A673 (cell line): ENCODE measurements at regions not wholly inside any gene's neighbourhood (a gene's known extent, or its start where the extent isn't known, plus 50 kb on each side); places are given as distances from the start of the nearest gene placed in this dataset.

Experiments
- BruUV-seq: library from RNA; stranded (reverse); fragments of 400-500 nt; replicated peaks from 2 replicates; lab custom pipeline; 2021; lab: Mats Ljungman, UMichigan
- CTCF ChIA-PET: fragments of 300-600 bp; sonication (Branson Sonifier 250); formaldehyde crosslinking; loops from one replicate; lab custom pipeline; 2022; ENCODE audit warnings: antibody characterized with exemption; lab: Charles Lee
- POLR2A ChIA-PET: fragments of 300-600 bp; sonication (Branson Sonifier 250); formaldehyde crosslinking; loops from one replicate; lab custom pipeline; 2022; ENCODE audit warnings: antibody characterized with exemption; ENCODE audit not compliant: low non-redundant PET; lab: Charles Lee
- DNase-seq: peaks from one replicate; pipeline ENCODE4 v3.0.0-alpha.2; 2015; ENCODE audit warnings: low spot score
- H3K27ac ChIP-seq: fragments of 200-600 bp; sonication (generic); 2 replicates; pipeline ENCODE4 v1.5.1; 2016; ENCODE audit warnings: mixed run types, low read depth, mild to moderate bottlenecking, mixed read lengths, antibody characterized with exemption, low read length; ENCODE audit not compliant: poor library complexity, severe bottlenecking
- H3K27me3 ChIP-seq: fragments of 200-600 bp; sonication (generic); replicated peaks from 2 replicates; pipeline ENCODE4 v1.6.1; 2017; ENCODE audit warnings: mixed run types, low read depth, mild to moderate bottlenecking, mixed read lengths, antibody characterized with exemption, low read length; ENCODE audit not compliant: insufficient read depth, poor library complexity
- H3K36me3 ChIP-seq: fragments of 200-600 bp; sonication (generic); 2 replicates; pipeline ENCODE4 v1.6.1; 2016; ENCODE audit warnings: mixed run types, mild to moderate bottlenecking, mixed read lengths, antibody characterized with exemption, low read length; ENCODE audit not compliant: insufficient read depth, poor library complexity, severe bottlenecking
- H3K4me1 ChIP-seq: fragments of 200-600 bp; sonication (generic); 2 replicates; pipeline ENCODE4 v1.6.1; 2017; ENCODE audit warnings: mixed run types, mild to moderate bottlenecking, mixed read lengths, antibody characterized with exemption, low read length; ENCODE audit not compliant: insufficient read depth, poor library complexity, severe bottlenecking
- H3K4me3 ChIP-seq: fragments of 200-600 bp; sonication (generic); 2 replicates; pipeline ENCODE4 v1.5.1; 2016; ENCODE audit warnings: low read depth, mixed run types, mild to moderate bottlenecking, mixed read lengths, low read length; ENCODE audit not compliant: poor library complexity, severe bottlenecking
- H3K9me3 ChIP-seq: fragments of 200-600 bp; sonication (generic); 2 replicates; pipeline ENCODE4 v1.6.1; 2016; ENCODE audit warnings: mixed run types, low read depth, mild to moderate bottlenecking, mixed read lengths, antibody characterized with exemption, low read length; ENCODE audit not compliant: poor library complexity, severe bottlenecking
- CTCF ChIP-seq: fragments of 300-800, 200-600 bp; sonication (generic); conservative IDR thresholded peaks from 2 replicates; pipeline ENCODE4 v1.5.1; 2017; ENCODE audit warnings: low read depth, mild to moderate bottlenecking, antibody characterized with exemption, low read length, moderate library complexity, mixed read lengths
- EZH2 ChIP-seq: fragments of 200-600 bp; sonication (generic); IDR thresholded peaks from 2 replicates; pipeline ENCODE4 v1.6.1; 2017; ENCODE audit warnings: borderline replicate concordance, low read depth, mild to moderate bottlenecking, mixed read lengths, antibody characterized with exemption, low read length; ENCODE audit not compliant: poor library complexity, severe bottlenecking
- intact Hi-C: fragments of 100-400 bp; cut with micrococcal nuclease; formaldehyde crosslinking; loops from one replicate; pipeline ENCODE4 v1.10.0; 2022; ENCODE audit not compliant: unreplicated experiment

GRCh38 chr3:105022813-105023212 lies 343.9 kb upstream of the ALCAM start:
- BruUV-seq = no TSS peak
- CTCF ChIA-PET = no interaction called here

GRCh38 chr3:105030211-105030610 lies 336.5 kb upstream of the ALCAM start:
- TF ChIP-seq EZH2 (no peak), CTCF (no peak)
- no peak for DNase-seq
- Histone ChIP-seq H3K9me3 (no peaks in the 10 kb centered on the region), H3K4me3 (no peak overlapping the region), H3K36me3 (no peaks in the 10 kb centered on the region), H3K27me3 (no peaks in the 10 kb centered on the region), H3K4me1 (no peaks in the 10 kb centered on the region), H3K27ac (no peak overlapping the region)
- ChIA-PET CTCF (no interaction called here), POLR2A (no interaction called here)
- intact Hi-C loops = no loop called here
- BruUV-seq = no TSS peak

More at GRCh38 chr3:105022813-105023212, 343.9 kb upstream of the ALCAM start:
- Histone ChIP-seq H3K27me3 (no peaks in the 10 kb centered on the region), H3K9me3 (no peaks in the 10 kb centered on the region), H3K4me1 (no peaks in the 10 kb centered on the region), H3K36me3 (no peaks in the 10 kb centered on the region), H3K27ac (no peak overlapping the region), H3K4me3 (no peak overlapping the region)
- intact Hi-C loops = no loop called here
- DNase-seq = no peak
- TF ChIP-seq CTCF (no peak), EZH2 (no peak)
- POLR2A ChIA-PET = no interaction called here

GRCh38 chr3:105032541-105032940 lies 334.2 kb upstream of the ALCAM start:
- no peaks in the 10 kb centered on the region for H3K27me3 ChIP-seq
- H3K36me3 ChIP-seq = no peaks in the 10 kb centered on the region
- TF ChIP-seq CTCF (no peak), EZH2 (no peak)
- H3K27ac ChIP-seq = no peak overlapping the region
- CTCF ChIA-PET = no interaction called here
- H3K4me3 ChIP-seq = no peak overlapping the region
- POLR2A ChIA-PET = no interaction called here
- DNase-seq = no peak
- BruUV-seq = no TSS peak
- no peaks in the 10 kb centered on the region for H3K4me1 ChIP-seq
- H3K9me3 ChIP-seq = no peaks in the 10 kb centered on the region
- intact Hi-C loops = no loop called here
